NB4 (cell line): ENCODE measurements at regions not wholly inside any gene's neighbourhood (a gene's known extent, or its start where the extent isn't known, plus 50 kb on each side); places are given as distances from the start of the nearest gene placed in this dataset.

Experiments used
- CTCF ChIP-seq: IDR thresholded peaks from one replicate; pipeline ENCODE4 v1.5.1; 2012; ENCODE audit warnings: low read depth, low read length
- MYC ChIP-seq: IDR thresholded peaks from 2 replicates; pipeline ENCODE4 v1.6.1; 2011; ENCODE audit warnings: low read depth, low read length
- POLR2A ChIP-seq: IDR thresholded peaks from 2 replicates; pipeline ENCODE4 v1.6.1; 2011; ENCODE audit warnings: mild to moderate bottlenecking; ENCODE audit not compliant: insufficient read length; ENCODE audit errors: extremely low read depth

GRCh38 chr7:68680235-68680872, 917.9 kb upstream of the AUTS2 start:
- TF ChIP-seq POLR2A = no peak
- no peak for TF ChIP-seq CTCF
- TF ChIP-seq MYC = no peak
